Stimulated activated CD8-positive, alpha-beta memory T cell treated with anti-CD3 and anti-CD28 coated beads, Interleukin-4, amount 100 ng/mL, for 24 hours (primary cell): ENCODE measurements at regions not wholly inside any gene's neighbourhood (a gene's known extent, or its start where the extent isn't known, plus 50 kb on each side); places are given as distances from the start of the nearest gene placed in this dataset.

Source experiments
- DNase-seq: peaks from one replicate; pipeline ENCODE4 v3.0.0-alpha.2; 2020; ENCODE audit warnings: low read depth

- no peak for DNase-seq
Measured at GRCh38 chr5:113902917-113903660, 389.6 kb downstream of the YTHDC2 start.

GRCh38 chr5:113909782-113910181 lies 396.3 kb downstream of the YTHDC2 start:
- no peak for DNase-seq

GRCh38 chr5:113917997-113918396 lies 404.5 kb downstream of the YTHDC2 start:
- no peak for DNase-seq

GRCh38 chr5:113922343-113922742 lies 408.8 kb downstream of the YTHDC2 start:
- no peak for DNase-seq

- DNase-seq, result no peak
Measured at GRCh38 chr5:113935453-113935852, 422.0 kb downstream of the YTHDC2 start.

- DNase-seq, result no peak
Measured at GRCh38 chr5:113937301-113937700, 423.8 kb downstream of the YTHDC2 start.

- no peak for DNase-seq
Measured at GRCh38 chr5:113939988-113940387, 421.9 kb upstream of the KCNN2 start.

- no peak for DNase-seq
Measured at GRCh38 chr5:113950186-113950585, 411.7 kb upstream of the KCNN2 start.

- DNase-seq, result no peak
Measured at GRCh38 chr5:113965225-113965624, 396.6 kb upstream of the KCNN2 start.

- no peak for DNase-seq
Measured at GRCh38 chr5:113969901-113970300, 392.0 kb upstream of the KCNN2 start.

GRCh38 chr5:113971454-113971853 lies 390.4 kb upstream of the KCNN2 start:
- no peak for DNase-seq

GRCh38 chr5:113974976-113975375 lies 386.9 kb upstream of the KCNN2 start:
- DNase-seq, result no peak

- no peak for DNase-seq
Measured at GRCh38 chr5:113984928-113985327, 376.9 kb upstream of the KCNN2 start.

GRCh38 chr5:113985505-113985904 lies 376.4 kb upstream of the KCNN2 start:
- DNase-seq, result no peak

- no peak for DNase-seq
Measured at GRCh38 chr5:113989278-113989912, 372.5 kb upstream of the KCNN2 start.

- no peak for DNase-seq
Measured at GRCh38 chr5:113989913-113990305, 372.0 kb upstream of the KCNN2 start.

GRCh38 chr5:114001076-114001475 lies 360.8 kb upstream of the KCNN2 start:
- no peak for DNase-seq

GRCh38 chr5:114006582-114006981 lies 355.3 kb upstream of the KCNN2 start:
- DNase-seq, result no peak

- DNase-seq, result no peak
Measured at GRCh38 chr5:114007678-114008077, 354.2 kb upstream of the KCNN2 start.

- DNase-seq, result no peak
Measured at GRCh38 chr5:114010362-114010761, 351.5 kb upstream of the KCNN2 start.

GRCh38 chr5:114018186-114018585 lies 343.7 kb upstream of the KCNN2 start:
- no peak for DNase-seq

- no peak for DNase-seq
Measured at GRCh38 chr5:114038756-114039155, 323.1 kb upstream of the KCNN2 start.

- DNase-seq, result no peak
Measured at GRCh38 chr5:114050087-114050486, 311.8 kb upstream of the KCNN2 start.

GRCh38 chr5:114053372-114053771 lies 308.5 kb upstream of the KCNN2 start:
- no peak for DNase-seq
